BLaER1 (cell line): ENCODE measurements at regions not wholly inside any gene's neighbourhood (a gene's known extent, or its start where the extent isn't known, plus 50 kb on each side); places are given as distances from the start of the nearest gene placed in this dataset.

Source experiments
- H3K27ac ChIP-seq: shearing (Covaris generic); formaldehyde crosslinking; 2 replicates; pipeline ENCODE4 v1.8.1; 2022
- H3K27me3 ChIP-seq: shearing (Covaris generic); formaldehyde crosslinking; 2 replicates; pipeline ENCODE4 v1.8.1; 2022
- H3K36me3 ChIP-seq: shearing (Covaris generic); formaldehyde crosslinking; 2 replicates; pipeline ENCODE4 v1.8.1; 2022
- H3K4me1 ChIP-seq: shearing (Covaris generic); formaldehyde crosslinking; 2 replicates; pipeline ENCODE4 v1.8.1; 2022
- H3K4me2 ChIP-seq: shearing (Covaris generic); formaldehyde crosslinking; 2 replicates; pipeline ENCODE4 v1.8.1; 2022
- H3K4me3 ChIP-seq: shearing (Covaris generic); formaldehyde crosslinking; 2 replicates; pipeline ENCODE4 v1.8.1; 2022
- H3K9ac ChIP-seq: shearing (Covaris generic); formaldehyde crosslinking; 2 replicates; pipeline ENCODE4 v1.8.1; 2022
- H3K9me3 ChIP-seq: shearing (Covaris generic); formaldehyde crosslinking; 2 replicates; pipeline ENCODE4 v1.8.1; 2022
- H4K20me1 ChIP-seq: shearing (Covaris generic); formaldehyde crosslinking; 2 replicates; pipeline ENCODE4 v1.8.1; 2022
- Cebpa-rat ChIP-seq: shearing (Covaris generic); IDR thresholded peaks from 2 replicates; pipeline ENCODE4 v1.8.1; 2022

GRCh38 chr7:38034062-38034908 lies 113.8 kb downstream of the EPDR1 start:
- TF ChIP-seq Cebpa-rat, result no peak
- Histone ChIP-seq H3K9ac (no peak overlapping the region), H3K4me1 (no peaks in the 10 kb centered on the region), H3K36me3 (no peaks in the 10 kb centered on the region), H3K27me3 (no peaks in the 10 kb centered on the region), H3K4me2 (no peak overlapping the region), H3K9me3 (no peaks in the 10 kb centered on the region), H3K27ac (no peak overlapping the region), H3K4me3 (no peak overlapping the region), H4K20me1 (no peaks in the 10 kb centered on the region)

GRCh38 chr7:38040831-38041230 lies 120.4 kb downstream of the EPDR1 start:
- TF ChIP-seq Cebpa-rat, result no peak
- Histone ChIP-seq H3K36me3 (no peaks in the 10 kb centered on the region), H3K27ac (no peak overlapping the region), H3K9ac (no peak overlapping the region), H3K4me1 (no peaks in the 10 kb centered on the region), H3K9me3 (no peaks in the 10 kb centered on the region), H4K20me1 (no peaks in the 10 kb centered on the region), H3K4me2 (no peak overlapping the region), H3K27me3 (no peaks in the 10 kb centered on the region), H3K4me3 (no peak overlapping the region)

DNA sequence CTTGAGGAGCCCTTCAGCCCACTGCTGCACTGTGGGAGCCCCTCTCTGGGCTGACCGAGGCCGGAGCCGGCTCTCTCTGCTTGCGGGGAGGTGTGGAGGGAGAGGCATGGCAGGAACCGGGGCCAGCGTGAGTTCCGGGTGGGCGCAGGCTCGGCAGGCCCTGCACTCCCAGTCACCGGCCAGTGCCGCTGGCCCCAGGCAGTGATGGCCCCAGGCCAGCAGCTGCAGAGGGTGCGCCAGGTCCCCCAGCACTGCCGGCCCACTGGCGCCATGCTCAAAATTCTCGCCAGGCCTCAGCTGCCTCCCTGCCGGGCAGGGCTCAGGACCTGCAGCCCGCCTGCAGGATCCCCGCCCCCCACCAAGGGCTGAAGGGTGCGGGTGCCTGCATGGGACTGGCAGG lies 128.4 kb upstream of the STARD3NL start:
- Histone ChIP-seq H3K4me2 (no peak overlapping the region), H3K4me1 (no peaks in the 10 kb centered on the region), H3K27ac (no peak overlapping the region), H3K9me3 (peaks cover 23% of the 10 kb centered on the region), H4K20me1 (no peaks in the 10 kb centered on the region), H3K4me3 (no peak overlapping the region), H3K9ac (no peak overlapping the region), H3K27me3 (no peaks in the 10 kb centered on the region), H3K36me3 (0 out of 2 replicates have a peak, but pooled peaks cover 5% of the 10 kb centered on the region)
- no peak for TF ChIP-seq Cebpa-rat

- H3K27me3 ChIP-seq, result no peaks in the 10 kb centered on the region
- no peak for TF ChIP-seq Cebpa-rat
- H4K20me1 ChIP-seq, result no peaks in the 10 kb centered on the region
- H3K36me3 ChIP-seq, result 0 out of 2 replicates have a peak, but pooled peaks cover 5% of the 10 kb centered on the region
- no peak overlapping the region for H3K4me2 ChIP-seq
- no peaks in the 10 kb centered on the region for H3K4me1 ChIP-seq
- H3K27ac ChIP-seq, result no peak overlapping the region
- H3K9me3 ChIP-seq, result peaks cover 23% of the 10 kb centered on the region
- no peak overlapping the region for H3K9ac ChIP-seq
- no peak overlapping the region for H3K4me3 ChIP-seq
Observed at GRCh38 chr7:38051311-38051710, 126.7 kb upstream of the STARD3NL start.

DNA sequence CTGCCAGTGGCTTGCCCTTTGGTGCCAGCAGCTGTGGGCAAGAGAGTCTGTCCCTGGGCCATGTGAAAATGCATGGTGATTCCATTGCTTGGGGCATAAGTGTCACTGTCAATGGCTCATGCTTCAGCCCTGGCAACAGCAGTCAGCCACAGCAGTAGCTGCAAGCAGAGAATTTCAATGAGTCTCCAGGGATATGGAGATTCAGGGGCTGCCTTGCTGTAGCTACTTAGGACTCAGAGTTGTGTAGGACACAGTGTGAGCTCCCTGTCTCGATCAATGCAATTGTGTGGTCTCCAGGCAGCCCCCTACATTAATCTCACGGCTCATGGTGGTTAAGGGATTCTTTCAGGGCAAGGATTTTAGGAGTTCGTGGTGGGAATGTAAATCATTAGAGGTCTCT lies 126.3 kb upstream of the STARD3NL start:
- H3K27me3 ChIP-seq, result no peaks in the 10 kb centered on the region
- no peak overlapping the region for H3K4me3 ChIP-seq
- 0 out of 2 replicates have a peak, but pooled peaks cover 5% of the 10 kb centered on the region for H3K36me3 ChIP-seq
- no peaks in the 10 kb centered on the region for H3K4me1 ChIP-seq
- peaks cover 23% of the 10 kb centered on the region for H3K9me3 ChIP-seq
- H3K9ac ChIP-seq, result no peak overlapping the region
- H3K27ac ChIP-seq, result no peak overlapping the region
- no peak overlapping the region for H3K4me2 ChIP-seq
- TF ChIP-seq Cebpa-rat, result no peak
- no peaks in the 10 kb centered on the region for H4K20me1 ChIP-seq

GRCh38 chr7:38052786-38053185 lies 125.3 kb upstream of the STARD3NL start:
- Histone ChIP-seq H3K9me3 (peaks cover 23% of the 10 kb centered on the region), H3K27me3 (no peaks in the 10 kb centered on the region), H3K27ac (no peak overlapping the region), H3K9ac (no peak overlapping the region), H3K4me3 (no peak overlapping the region), H4K20me1 (no peaks in the 10 kb centered on the region), H3K36me3 (0 out of 2 replicates have a peak, but pooled peaks cover 5% of the 10 kb centered on the region), H3K4me1 (no peaks in the 10 kb centered on the region), H3K4me2 (no peak overlapping the region)
- no peak for TF ChIP-seq Cebpa-rat

DNA sequence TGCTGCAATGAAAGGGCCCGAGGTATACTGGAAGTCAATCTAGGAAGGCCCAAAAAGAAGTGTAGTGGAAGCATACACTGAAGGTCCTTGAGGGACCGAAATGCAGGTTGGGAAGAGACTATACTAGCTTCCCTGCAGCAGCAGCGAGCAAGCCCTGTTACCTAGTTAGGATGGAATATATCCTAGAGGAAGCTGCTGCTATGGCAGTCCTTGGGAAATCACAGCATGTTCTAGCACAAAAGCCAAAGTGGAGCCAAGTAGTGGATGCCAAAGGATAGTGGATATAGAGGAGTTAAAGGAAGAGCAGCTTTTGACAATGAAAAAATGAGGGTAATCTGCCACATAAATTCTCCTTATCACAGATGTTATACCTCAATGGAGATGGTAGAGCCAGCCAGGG lies 123.8 kb upstream of the STARD3NL start:
- H3K4me3 ChIP-seq, result no peak overlapping the region
- peaks cover 14% of the 10 kb centered on the region for H3K9me3 ChIP-seq
- H3K27ac ChIP-seq, result no peak overlapping the region
- H4K20me1 ChIP-seq, result no peaks in the 10 kb centered on the region
- H3K27me3 ChIP-seq, result no peaks in the 10 kb centered on the region
- H3K9ac ChIP-seq, result no peak overlapping the region
- H3K4me1 ChIP-seq, result no peaks in the 10 kb centered on the region
- H3K4me2 ChIP-seq, result no peak overlapping the region
- TF ChIP-seq Cebpa-rat, result no peak
- H3K36me3 ChIP-seq, result 0 out of 2 replicates have a peak, but pooled peaks cover 5% of the 10 kb centered on the region

- no peak overlapping the region for H3K4me3 ChIP-seq
- no peak for TF ChIP-seq Cebpa-rat
- no peaks in the 10 kb centered on the region for H3K27me3 ChIP-seq
- H3K27ac ChIP-seq, result no peak overlapping the region
- H3K4me1 ChIP-seq, result no peaks in the 10 kb centered on the region
- H3K9ac ChIP-seq, result no peak overlapping the region
- no peak overlapping the region for H3K4me2 ChIP-seq
- no peaks in the 10 kb centered on the region for H4K20me1 ChIP-seq
- no peaks in the 10 kb centered on the region for H3K36me3 ChIP-seq
- H3K9me3 ChIP-seq, result no peaks in the 10 kb centered on the region
Observed at GRCh38 chr7:38057829-38058228, 120.2 kb upstream of the STARD3NL start.

DNA sequence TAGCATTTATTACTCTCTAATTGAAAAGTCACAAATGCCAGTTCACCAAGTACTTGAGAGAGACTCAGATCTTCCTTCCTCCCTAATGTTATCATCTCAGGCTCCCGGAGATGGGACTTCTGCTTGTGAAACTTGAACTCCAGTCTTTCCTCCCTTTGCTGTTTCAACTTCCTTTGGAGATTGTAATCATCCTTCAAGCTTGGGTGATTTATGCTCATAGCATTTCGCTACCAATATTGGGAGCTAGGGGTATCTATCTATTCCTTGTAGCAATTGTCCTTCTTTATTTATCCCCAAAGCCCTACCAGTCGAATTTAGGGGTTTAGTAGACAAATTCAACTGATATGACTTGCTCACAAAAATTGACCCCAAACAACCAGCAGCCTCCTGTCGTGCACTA lies 117.9 kb upstream of the STARD3NL start:
- Histone ChIP-seq H3K9me3 (no peaks in the 10 kb centered on the region), H3K9ac (no peak overlapping the region), H3K4me2 (no peak overlapping the region), H3K27me3 (no peaks in the 10 kb centered on the region), H3K27ac (no peak overlapping the region), H4K20me1 (no peaks in the 10 kb centered on the region), H3K36me3 (no peaks in the 10 kb centered on the region), H3K4me3 (no peak overlapping the region), H3K4me1 (no peaks in the 10 kb centered on the region)
- no peak for TF ChIP-seq Cebpa-rat

- no peak overlapping the region for H3K27ac ChIP-seq
- no peak overlapping the region for H3K9ac ChIP-seq
- no peaks in the 10 kb centered on the region for H3K4me1 ChIP-seq
- no peaks in the 10 kb centered on the region for H4K20me1 ChIP-seq
- no peaks in the 10 kb centered on the region for H3K27me3 ChIP-seq
- no peak for TF ChIP-seq Cebpa-rat
- H3K4me2 ChIP-seq, result no peak overlapping the region
- H3K4me3 ChIP-seq, result no peak overlapping the region
- no peaks in the 10 kb centered on the region for H3K36me3 ChIP-seq
- no peaks in the 10 kb centered on the region for H3K9me3 ChIP-seq
Observed at GRCh38 chr7:38060637-38061036, 117.4 kb upstream of the STARD3NL start.
